Esophagus squamous epithelium (tissue), 5 donors: ENCODE measurements at regions not wholly inside any gene's neighbourhood (a gene's known extent, or its start where the extent isn't known, plus 50 kb on each side); places are given as distances from the start of the nearest gene placed in this dataset.

ENCODE experiments used
- DNase-seq: peaks from one replicate; lab custom pipeline; 2025; lab: John Stamatoyannopoulos, UW
- H3K27ac ChIP-seq, 4 donors: fragments of 200-600 bp; sonication (generic); one replicate each; pipeline ENCODE4 v1.5.1; 2016 to 2019; ENCODE audit warnings: mild to moderate bottlenecking in 1 of 4
- H3K27me3 ChIP-seq, 4 donors: fragments of 200-600 bp; sonication (generic); 1 replicate in 3 of 4; 2 replicates in 1 of 4; pipeline versions ENCODE4 v1.5.1 to v1.6.0; 2017 to 2021; ENCODE audit warnings: antibody characterized with exemption in 1 of 4
- H3K36me3 ChIP-seq, 3 donors: fragments of 200-600 bp; sonication (generic); one replicate each; pipeline ENCODE4 v1.5.1; 2016 to 2019
- H3K4me1 ChIP-seq, 3 donors: fragments of 200-600 bp; sonication (generic); one replicate each; pipeline ENCODE4 v1.5.1; 2017 to 2019
- H3K4me3 ChIP-seq, 4 donors: fragments of 200-600 bp; sonication (generic); 1 replicate in 3 of 4; 2 replicates in 1 of 4; pipeline ENCODE4 v1.5.1; 2016 to 2019; ENCODE audit warnings: mild to moderate bottlenecking in 2 of 4, moderate library complexity in 1 of 4
- H3K9me3 ChIP-seq, 3 donors: fragments of 200-600 bp; sonication (generic); one replicate each; pipeline ENCODE4 v1.5.1; 2016 to 2019
- POLR2A ChIP-seq, 4 donors: fragments of 450-650 bp; IDR thresholded peaks; one replicate each; pipeline ENCODE4 v1.6.1; 2017; ENCODE audit warnings: antibody characterized with exemption in 4 of 4, mild to moderate bottlenecking in 4 of 4, moderate library complexity in 3 of 4
- WGBS, 2 donors: methylation state at CpG; one replicate each; pipeline ENCODE4 v1.1.5; 2018; 5-methylcytosine and 5-hydroxymethylcytosine counted together
- intact Hi-C: fragments of 100-400 bp; cut with DNase I; formaldehyde crosslinking; loops from one replicate; pipeline ENCODE4 v1.15.0; 2022
- TF ChIP-seq, protein P1 (sequence below), 6 experiments: fragments of 450-650 bp in 4 of 6; fragments of 200-600 bp in 2 of 6; sonication (generic) in 2 of 6; IDR thresholded peaks; one replicate each; pipeline ENCODE4 v1.5.1; 2016 to 2019; ENCODE audit warnings: antibody characterized with exemption in 6 of 6, mild to moderate bottlenecking in 4 of 6, moderate library complexity in 4 of 6
- donor health status: DM: yes; HTN: yes; CAD: no.

DNA sequence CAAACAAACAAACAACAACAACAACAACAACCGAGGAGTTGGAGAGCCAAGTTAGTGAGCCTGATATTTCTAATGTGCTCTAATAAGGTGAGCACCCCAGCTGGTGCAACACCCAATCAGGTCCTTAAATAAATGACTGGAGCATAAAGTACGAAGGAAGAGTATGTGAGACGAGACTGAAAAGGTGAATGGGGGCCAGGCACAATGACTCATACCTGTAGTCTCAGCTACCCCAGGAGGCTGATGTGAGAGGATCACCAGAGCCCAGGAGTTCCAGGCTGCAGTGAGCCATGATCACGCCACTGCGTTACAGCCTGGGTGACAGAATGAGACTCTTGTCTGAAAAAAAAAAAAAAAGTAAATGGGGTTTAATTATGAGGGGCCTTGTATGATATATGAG, 152.0 kb upstream of the ZRANB2 start:
- Histone ChIP-seq H3K27ac (no peak overlapping the region), H3K9me3 (no peaks in the 10 kb centered on the region), H3K4me3 (no peak overlapping the region), H3K27me3 (no peaks in the 10 kb centered on the region), H3K36me3 (no peaks in the 10 kb centered on the region), H3K4me1 (no peaks in the 10 kb centered on the region)
- intact Hi-C loops = no loop called here
- WGBS, 2 donors = 71 to 76% methylated on average over 5 of the region's 5 CpGs
- no peak for TF ChIP-seq POLR2A (IDR thresholded peaks at IDR 0.05)
- TF ChIP-seq, protein P1, sequence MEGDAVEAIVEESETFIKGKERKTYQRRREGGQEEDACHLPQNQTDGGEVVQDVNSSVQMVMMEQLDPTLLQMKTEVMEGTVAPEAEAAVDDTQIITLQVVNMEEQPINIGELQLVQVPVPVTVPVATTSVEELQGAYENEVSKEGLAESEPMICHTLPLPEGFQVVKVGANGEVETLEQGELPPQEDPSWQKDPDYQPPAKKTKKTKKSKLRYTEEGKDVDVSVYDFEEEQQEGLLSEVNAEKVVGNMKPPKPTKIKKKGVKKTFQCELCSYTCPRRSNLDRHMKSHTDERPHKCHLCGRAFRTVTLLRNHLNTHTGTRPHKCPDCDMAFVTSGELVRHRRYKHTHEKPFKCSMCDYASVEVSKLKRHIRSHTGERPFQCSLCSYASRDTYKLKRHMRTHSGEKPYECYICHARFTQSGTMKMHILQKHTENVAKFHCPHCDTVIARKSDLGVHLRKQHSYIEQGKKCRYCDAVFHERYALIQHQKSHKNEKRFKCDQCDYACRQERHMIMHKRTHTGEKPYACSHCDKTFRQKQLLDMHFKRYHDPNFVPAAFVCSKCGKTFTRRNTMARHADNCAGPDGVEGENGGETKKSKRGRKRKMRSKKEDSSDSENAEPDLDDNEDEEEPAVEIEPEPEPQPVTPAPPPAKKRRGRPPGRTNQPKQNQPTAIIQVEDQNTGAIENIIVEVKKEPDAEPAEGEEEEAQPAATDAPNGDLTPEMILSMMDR (IDR thresholded peaks at IDR 0.05) = no peak
- DNase-seq = no peak

DNA sequence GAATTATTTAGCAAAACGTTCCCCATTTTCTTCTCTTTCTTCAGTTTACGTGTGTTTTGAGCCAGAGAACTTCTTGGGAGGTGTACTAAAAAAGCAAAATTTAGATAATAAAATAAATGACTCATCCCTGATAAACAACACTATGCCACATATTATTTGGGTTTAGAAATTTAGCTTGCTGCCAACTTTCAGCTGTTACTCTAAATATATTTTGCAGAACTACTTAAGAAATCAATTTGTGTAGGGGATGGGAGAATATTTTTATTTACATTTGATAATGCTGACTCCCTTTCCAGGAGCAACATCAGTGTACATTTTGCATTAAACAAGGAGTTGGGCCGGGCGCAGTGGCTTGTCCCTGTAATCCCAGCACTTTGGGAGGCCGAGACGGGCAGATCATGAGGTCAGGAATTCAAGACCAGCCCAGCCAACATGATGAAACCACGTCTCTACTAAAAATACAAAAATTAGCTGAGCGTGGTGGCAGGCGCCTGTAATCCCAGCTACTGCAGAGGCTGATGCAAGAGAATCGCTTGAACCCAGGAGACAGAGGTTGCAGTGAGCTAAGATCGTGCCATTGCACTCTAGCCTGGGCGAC, 151.4 kb upstream of the ZRANB2 start:
- no peaks in the 10 kb centered on the region for H3K4me1 ChIP-seq
- H3K27ac ChIP-seq = no peak overlapping the region
- TF ChIP-seq, protein P1 (IDR thresholded peaks at IDR 0.05) = no peak
- TF ChIP-seq POLR2A (IDR thresholded peaks at IDR 0.05) = no peak
- H3K27me3 ChIP-seq = no peaks in the 10 kb centered on the region
- H3K36me3 ChIP-seq = no peaks in the 10 kb centered on the region
- 46 to 68% methylated on average over 8 to 11 of the region's 12 CpGs for WGBS, 2 donors
- DNase-seq = no peak
- no peak overlapping the region for H3K4me3 ChIP-seq
- no peaks in the 10 kb centered on the region for H3K9me3 ChIP-seq
- intact Hi-C loops = no loop called here

DNA sequence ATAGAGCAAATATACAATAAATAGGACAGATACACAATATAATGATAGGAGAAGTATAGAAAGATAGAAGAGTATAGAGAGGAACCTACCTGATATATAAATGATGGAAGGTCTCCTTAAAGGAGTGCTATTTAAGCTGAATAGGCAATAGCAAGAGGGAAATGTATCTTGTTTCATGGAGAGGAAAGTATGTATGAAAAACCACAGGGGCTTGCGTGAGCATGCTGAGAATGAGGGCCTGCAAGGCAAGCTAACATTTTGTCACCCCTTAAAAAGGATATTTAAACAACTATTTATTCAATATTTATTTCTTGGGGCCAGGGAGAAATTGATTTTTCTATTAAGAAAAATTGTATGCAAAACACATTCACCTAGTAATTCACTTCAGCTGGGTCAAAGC, 150.9 kb upstream of the ZRANB2 start:
- H3K4me1 ChIP-seq = no peaks in the 10 kb centered on the region
- intact Hi-C loops = no loop called here
- no peaks in the 10 kb centered on the region for H3K9me3 ChIP-seq
- 50 to 57% methylated on average over 1 of the region's 1 CpG for WGBS, 2 donors
- H3K27ac ChIP-seq = no peak overlapping the region
- H3K36me3 ChIP-seq = no peaks in the 10 kb centered on the region
- no peak for DNase-seq
- H3K4me3 ChIP-seq = no peak overlapping the region
- H3K27me3 ChIP-seq = no peaks in the 10 kb centered on the region
- TF ChIP-seq, protein P1 (IDR thresholded peaks at IDR 0.05) = no peak
- TF ChIP-seq POLR2A (IDR thresholded peaks at IDR 0.05) = no peak

DNA sequence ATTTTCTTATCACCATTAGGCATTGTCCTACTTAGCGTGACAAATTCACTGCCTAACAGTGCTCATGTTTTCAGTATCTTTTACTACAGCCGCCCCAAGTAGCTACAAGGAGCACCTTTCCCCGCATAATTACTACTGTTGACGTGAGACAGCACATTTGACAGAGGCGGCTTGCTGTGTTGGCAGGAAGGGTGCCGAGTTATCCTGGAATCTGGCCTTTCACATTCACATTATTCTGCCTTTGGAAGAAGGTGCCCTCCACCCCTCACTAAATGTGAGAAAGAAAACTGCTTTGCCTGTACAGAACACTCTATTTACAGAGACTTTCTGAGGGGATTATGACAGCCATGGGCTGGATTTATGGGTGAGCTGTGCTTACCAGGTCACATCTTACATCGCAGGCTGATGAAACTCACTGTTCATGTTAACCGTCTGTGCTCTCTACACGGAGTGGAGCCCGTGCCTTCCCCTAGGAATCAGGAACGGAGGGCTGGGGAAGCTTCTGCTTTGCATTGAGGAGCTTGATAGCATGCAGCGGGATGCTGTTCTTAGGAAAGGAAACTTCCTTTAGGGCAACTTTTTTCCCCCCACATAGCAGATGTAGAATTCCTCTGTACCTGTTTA, 148.0 kb upstream of the ZRANB2 start:
- Histone ChIP-seq H3K27ac (no peak overlapping the region), H3K4me3 (no peak overlapping the region)
- 32 to 34% methylated on average over 8 to 12 of the region's 12 CpGs for WGBS, 2 donors

DNA sequence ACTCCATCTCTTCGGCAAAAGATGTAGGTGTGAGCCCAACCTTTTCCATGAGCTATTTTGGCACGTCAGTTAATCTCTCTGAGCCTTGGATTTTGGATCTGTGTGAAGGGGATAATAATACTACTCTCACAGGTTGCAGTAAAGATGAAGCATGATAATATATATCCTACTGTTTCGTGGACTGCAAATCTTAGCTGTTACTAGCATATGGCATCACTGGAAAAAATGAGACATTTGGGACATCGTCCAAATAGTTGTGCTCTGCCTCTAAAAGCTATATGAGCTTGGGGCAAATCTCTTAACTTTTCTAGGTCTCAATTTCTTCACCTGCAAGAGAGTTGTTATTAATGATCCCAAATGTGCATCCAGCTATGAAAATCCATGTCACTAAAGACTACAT, 147.4 kb upstream of the ZRANB2 start:
- intact Hi-C loops = no loop called here
- Histone ChIP-seq H3K4me3 (no peak overlapping the region), H3K36me3 (no peaks in the 10 kb centered on the region), H3K4me1 (no peaks in the 10 kb centered on the region), H3K27me3 (no peaks in the 10 kb centered on the region), H3K27ac (no peak overlapping the region), H3K9me3 (no peaks in the 10 kb centered on the region)
- TF ChIP-seq POLR2A (IDR thresholded peaks at IDR 0.05) = no peak
- TF ChIP-seq, protein P1 (IDR thresholded peaks at IDR 0.05) = no peak
- 67 to 75% methylated on average over 4 of the region's 4 CpGs for WGBS, 2 donors
- DNase-seq = no peak

More for the DNA sequence above, 148.0 kb upstream of the ZRANB2 start:
- no peaks in the 10 kb centered on the region for H3K36me3 ChIP-seq
- H3K9me3 ChIP-seq = no peaks in the 10 kb centered on the region
- H3K4me1 ChIP-seq = no peaks in the 10 kb centered on the region
- DNase-seq = no peak
- no peak for TF ChIP-seq POLR2A (IDR thresholded peaks at IDR 0.05)
- TF ChIP-seq, protein P1 (IDR thresholded peaks at IDR 0.05) = no peak
- no peaks in the 10 kb centered on the region for H3K27me3 ChIP-seq
- intact Hi-C loops = no loop called here
